ENCODE measurements at regions not wholly inside any gene's neighbourhood (a gene's known extent, or its start where the extent isn't known, plus 50 kb on each side); places are given as distances from the start of the nearest gene placed in this dataset.

- Mint-ChIP-seq H3K36me3 (no peaks in the 10 kb centered on the region), H3K27ac (no peak overlapping the region), H3K4me1 (peaks cover 7% of the 10 kb centered on the region), H3K9me3 (peaks cover 0 to 5% (median 0%) of the 10 kb centered on the region in 7 donors), H3K4me3 (peak overlapping the region in 1 of 2 donors; percentile 8), H3K27me3 (ENCODE audit: low read depth in 3 of 3) (no peaks in the 10 kb centered on the region)
- intact Hi-C loops (cut with micrococcal nuclease), result no loop called here
- Histone ChIP-seq H3K27ac (ENCODE audit: low read depth in 1 of 2, low read length in 2 of 2) (no peak overlapping the region), H3K4me2 (replicated peaks; ENCODE audit: extremely low read depth, low read length, poor library complexity, severe bottlenecking) (peak overlapping the region; percentile 13), H3K27me3 (ENCODE audit: control insufficient read depth in 2 of 2, insufficient read depth in 2 of 2, low read length in 2 of 2) (no peaks in the 10 kb centered on the region), H3K4me1 (ENCODE audit: control insufficient read depth in 1 of 2, insufficient read depth in 2 of 2, low read length in 2 of 2) (peaks cover 4 to 9% of the 10 kb centered on the region in 2 donors), H3K36me3 (replicated peaks in 1 of 2; ENCODE audit: control insufficient read depth in 1 of 2, insufficient read depth in 2 of 2, low read length in 2 of 2) (no peaks in the 10 kb centered on the region), H3K4me3 (replicated peaks in 1 of 3; ENCODE audit: low read depth in 2 of 3, low read length in 3 of 3) (no peak overlapping the region), H3K9ac (ENCODE audit: insufficient read depth, low read length, poor library complexity, severe bottlenecking) (no peak overlapping the region), H3K79me2 (ENCODE audit: insufficient read depth, low read length) (no peaks in the 10 kb centered on the region), H2AFZ (ENCODE audit: insufficient read depth, low read depth, low read length, poor library complexity, severe bottlenecking) (no peak overlapping the region), H3K9me3 (replicated peaks in 1 of 2; ENCODE audit: control insufficient read depth in 1 of 2, insufficient read depth in 1 of 2, low read length in 2 of 2) (no peaks in the 10 kb centered on the region), H4K20me1 (ENCODE audit: insufficient read depth, low read length) (no peaks in the 10 kb centered on the region)
- DNase-seq, result peak in 1 of 3 donors; percentile 3
- TF ChIP-seq, protein P1, sequence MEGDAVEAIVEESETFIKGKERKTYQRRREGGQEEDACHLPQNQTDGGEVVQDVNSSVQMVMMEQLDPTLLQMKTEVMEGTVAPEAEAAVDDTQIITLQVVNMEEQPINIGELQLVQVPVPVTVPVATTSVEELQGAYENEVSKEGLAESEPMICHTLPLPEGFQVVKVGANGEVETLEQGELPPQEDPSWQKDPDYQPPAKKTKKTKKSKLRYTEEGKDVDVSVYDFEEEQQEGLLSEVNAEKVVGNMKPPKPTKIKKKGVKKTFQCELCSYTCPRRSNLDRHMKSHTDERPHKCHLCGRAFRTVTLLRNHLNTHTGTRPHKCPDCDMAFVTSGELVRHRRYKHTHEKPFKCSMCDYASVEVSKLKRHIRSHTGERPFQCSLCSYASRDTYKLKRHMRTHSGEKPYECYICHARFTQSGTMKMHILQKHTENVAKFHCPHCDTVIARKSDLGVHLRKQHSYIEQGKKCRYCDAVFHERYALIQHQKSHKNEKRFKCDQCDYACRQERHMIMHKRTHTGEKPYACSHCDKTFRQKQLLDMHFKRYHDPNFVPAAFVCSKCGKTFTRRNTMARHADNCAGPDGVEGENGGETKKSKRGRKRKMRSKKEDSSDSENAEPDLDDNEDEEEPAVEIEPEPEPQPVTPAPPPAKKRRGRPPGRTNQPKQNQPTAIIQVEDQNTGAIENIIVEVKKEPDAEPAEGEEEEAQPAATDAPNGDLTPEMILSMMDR (IDR thresholded peaks at IDR 0.05), result no peak
- WGBS (ENCODE audit: insufficient coverage), result 7% methylated on average over 1 of the region's 1 CpG
Measured at GRCh38 chr14:82055515-82056115, 522.0 kb upstream of the SEL1L start.

GRCh38 chr14:82060219-82060618, 526.6 kb upstream of the SEL1L start:
- no CpG with 5 or more reads among the region's 3 CpGs for WGBS (ENCODE audit: insufficient coverage)

More at GRCh38 chr14:82060219-82060618, 526.6 kb upstream of the SEL1L start:
- no peak for DNase-seq
- Histone ChIP-seq H3K4me3 (replicated peaks in 1 of 3; ENCODE audit: low read depth in 2 of 3, low read length in 3 of 3) (no peak overlapping the region), H3K9me3 (replicated peaks in 1 of 2; ENCODE audit: control insufficient read depth in 1 of 2, insufficient read depth in 1 of 2, low read length in 2 of 2) (no peaks in the 10 kb centered on the region), H3K27me3 (ENCODE audit: control insufficient read depth in 2 of 2, insufficient read depth in 2 of 2, low read length in 2 of 2) (no peaks in the 10 kb centered on the region), H3K4me2 (replicated peaks; ENCODE audit: extremely low read depth, low read length, poor library complexity, severe bottlenecking) (no peak overlapping the region), H4K20me1 (ENCODE audit: insufficient read depth, low read length) (no peaks in the 10 kb centered on the region), H3K36me3 (replicated peaks in 1 of 2; ENCODE audit: control insufficient read depth in 1 of 2, insufficient read depth in 2 of 2, low read length in 2 of 2) (no peaks in the 10 kb centered on the region), H3K27ac (ENCODE audit: low read depth in 1 of 2, low read length in 2 of 2) (no peak overlapping the region), H3K4me1 (ENCODE audit: control insufficient read depth in 1 of 2, insufficient read depth in 2 of 2, low read length in 2 of 2) (peaks cover 1 to 9% of the 10 kb centered on the region in 2 donors), H3K79me2 (ENCODE audit: insufficient read depth, low read length) (no peaks in the 10 kb centered on the region), H3K9ac (ENCODE audit: insufficient read depth, low read length, poor library complexity, severe bottlenecking) (no peak overlapping the region), H2AFZ (ENCODE audit: insufficient read depth, low read depth, low read length, poor library complexity, severe bottlenecking) (no peak overlapping the region)
- H3K4me3 Mint-ChIP-seq, result no peak overlapping the region
- H3K27ac Mint-ChIP-seq, result no peak overlapping the region
- H3K27me3 Mint-ChIP-seq (ENCODE audit: low read depth in 3 of 3), result peaks cover 0 to 2% (median 0%) of the 10 kb centered on the region in 3 donors
- H3K9me3 Mint-ChIP-seq, result peaks cover 12 to 25% (median 19%) of the 10 kb centered on the region in 7 donors
- TF ChIP-seq, protein P1 (IDR thresholded peaks at IDR 0.05), result no peak
- H3K36me3 Mint-ChIP-seq, result no peaks in the 10 kb centered on the region
- intact Hi-C loops (cut with micrococcal nuclease), result no loop called here
- peaks cover 7% of the 10 kb centered on the region for H3K4me1 Mint-ChIP-seq

All from CD14-positive monocyte (primary cell).